HG03095 (cell line): ENCODE measurements at regions not wholly inside any gene's neighbourhood (a gene's known extent, or its start where the extent isn't known, plus 50 kb on each side); places are given as distances from the start of the nearest gene placed in this dataset.

Source experiments
- ATAC-seq: cut with Tn5 transposase; IDR thresholded peaks from one replicate; pipeline ENCODE4 v1.9.1; 2021; ENCODE audit warnings: moderate library complexity; ENCODE audit not compliant: unreplicated experiment

GRCh38 chr15:77798151-77798835 lies 165.6 kb upstream of the LINGO1 start:
- ATAC-seq = no peak

GRCh38 chr15:77797270-77797669 lies 164.6 kb upstream of the LINGO1 start:
- ATAC-seq = no peak

DNA sequence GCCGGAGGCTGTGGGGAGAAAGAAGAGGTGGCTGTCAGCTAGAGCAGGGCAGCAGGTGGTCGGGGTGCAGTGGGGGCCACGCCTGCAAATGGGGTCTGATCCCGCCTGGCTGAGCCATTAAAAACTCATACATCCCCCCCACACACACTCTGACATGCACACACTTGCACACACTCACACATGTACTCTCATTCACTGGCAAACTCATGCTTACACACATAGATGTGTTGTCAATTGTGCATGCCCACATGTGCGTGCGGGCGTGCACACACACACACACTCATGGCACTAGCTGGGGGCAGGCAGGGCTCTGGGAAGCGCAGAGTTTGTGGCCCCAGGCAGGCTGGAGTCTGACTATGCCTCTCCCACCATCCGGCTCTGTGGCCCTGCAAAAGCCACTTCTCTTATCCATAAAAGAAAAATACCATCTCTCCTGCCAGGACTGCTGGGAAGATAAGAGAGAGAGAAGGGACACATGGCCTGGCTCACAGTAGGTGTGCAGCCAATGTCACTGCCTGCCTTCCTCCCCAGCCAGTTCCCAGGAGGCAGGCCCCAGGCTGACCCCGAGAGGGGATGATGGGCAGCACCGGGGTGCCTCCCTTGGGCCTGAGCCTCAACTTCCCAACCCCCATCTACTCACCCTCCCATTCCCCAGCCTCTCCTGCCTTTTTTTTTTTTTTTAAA lies 163.5 kb upstream of the LINGO1 start:
- ATAC-seq = no peak

DNA sequence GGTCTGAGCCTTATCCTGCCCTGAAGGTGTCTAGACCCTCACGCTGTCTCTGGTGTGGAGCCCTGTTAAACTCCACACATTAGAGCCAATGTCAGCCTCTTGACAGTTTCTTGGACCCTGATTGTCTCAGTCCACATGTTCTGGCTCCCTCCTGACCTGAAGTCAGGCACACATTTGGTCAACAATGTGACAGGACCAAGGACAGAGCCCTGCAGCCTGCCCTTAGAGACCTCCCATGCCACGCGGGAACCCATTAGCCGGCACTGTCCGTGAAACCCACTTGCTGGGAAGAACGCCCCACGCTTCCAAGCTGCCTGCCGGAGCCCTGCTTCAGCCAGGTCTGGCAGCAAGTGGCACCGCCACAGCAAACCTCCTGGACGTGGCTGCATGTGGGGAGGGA lies 162.7 kb upstream of the LINGO1 start:
- ATAC-seq = no peak

- no peak for ATAC-seq
These were observed 159.2 kb upstream of the LINGO1 start for GRCh38 chr15:77791941-77792340.

DNA sequence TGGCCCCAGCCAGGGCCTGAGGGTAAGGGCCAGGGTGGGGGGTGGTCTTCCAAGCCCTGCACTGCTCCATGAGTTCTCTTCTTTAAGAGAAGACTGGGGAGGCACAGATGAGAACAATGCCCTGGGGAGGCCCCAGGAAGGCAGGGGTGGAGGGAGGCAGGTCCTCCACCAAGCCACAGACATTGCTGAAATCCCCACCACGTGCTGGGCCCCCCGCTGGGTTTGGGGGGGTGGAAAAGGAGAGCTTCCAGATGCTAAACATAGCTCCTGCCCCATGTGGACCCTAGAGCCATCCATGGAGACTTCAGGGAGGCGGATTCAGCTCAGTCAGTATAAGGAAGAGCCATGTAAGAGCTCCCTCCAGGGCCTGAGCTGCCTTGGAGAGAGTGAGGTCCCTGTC lies 157.8 kb upstream of the LINGO1 start:
- no peak for ATAC-seq

DNA sequence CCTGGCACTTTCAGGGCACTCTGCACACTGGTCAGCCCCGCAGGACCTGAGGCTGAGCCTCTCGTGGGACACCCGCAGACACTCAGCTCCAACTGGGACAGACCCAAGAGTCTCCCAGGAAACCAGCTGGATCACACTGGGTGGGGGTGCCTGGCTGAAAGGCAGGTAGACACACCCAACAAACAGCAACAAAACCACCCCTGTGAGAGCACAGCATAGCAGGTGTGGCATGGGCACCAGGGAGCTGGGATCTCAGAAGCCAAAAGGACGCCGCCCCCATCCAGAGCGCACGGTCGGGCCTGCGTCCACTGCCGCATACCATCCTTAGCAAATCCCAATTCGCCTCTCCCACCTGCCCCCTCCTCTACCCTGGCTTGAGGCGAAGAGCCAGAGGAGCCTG lies 154.2 kb upstream of the LINGO1 start:
- no peak for ATAC-seq

GRCh38 chr15:77786181-77786890 lies 153.6 kb upstream of the LINGO1 start:
- ATAC-seq = no peak

GRCh38 chr15:77784361-77785292 lies 151.9 kb upstream of the LINGO1 start:
- ATAC-seq = no peak

GRCh38 chr15:77783636-77784035 lies 150.9 kb upstream of the LINGO1 start:
- no peak for ATAC-seq

GRCh38 chr15:77782691-77783090 lies 150.0 kb upstream of the LINGO1 start:
- ATAC-seq = no peak

DNA sequence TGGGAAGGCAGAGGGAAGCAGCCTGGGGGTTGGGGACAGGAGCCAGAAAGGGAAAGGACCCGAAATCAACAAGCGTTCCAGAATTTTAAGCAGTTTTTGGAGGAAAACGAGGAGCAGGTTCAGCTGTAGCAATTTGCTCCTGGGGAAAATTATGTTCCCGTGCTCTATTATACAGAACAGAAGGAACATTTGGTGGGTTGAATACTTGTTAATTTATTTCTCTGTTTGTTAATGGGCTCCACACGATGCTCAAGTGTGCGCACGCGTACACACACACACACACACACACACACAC lies 149.2 kb upstream of the LINGO1 start:
- no peak for ATAC-seq

DNA sequence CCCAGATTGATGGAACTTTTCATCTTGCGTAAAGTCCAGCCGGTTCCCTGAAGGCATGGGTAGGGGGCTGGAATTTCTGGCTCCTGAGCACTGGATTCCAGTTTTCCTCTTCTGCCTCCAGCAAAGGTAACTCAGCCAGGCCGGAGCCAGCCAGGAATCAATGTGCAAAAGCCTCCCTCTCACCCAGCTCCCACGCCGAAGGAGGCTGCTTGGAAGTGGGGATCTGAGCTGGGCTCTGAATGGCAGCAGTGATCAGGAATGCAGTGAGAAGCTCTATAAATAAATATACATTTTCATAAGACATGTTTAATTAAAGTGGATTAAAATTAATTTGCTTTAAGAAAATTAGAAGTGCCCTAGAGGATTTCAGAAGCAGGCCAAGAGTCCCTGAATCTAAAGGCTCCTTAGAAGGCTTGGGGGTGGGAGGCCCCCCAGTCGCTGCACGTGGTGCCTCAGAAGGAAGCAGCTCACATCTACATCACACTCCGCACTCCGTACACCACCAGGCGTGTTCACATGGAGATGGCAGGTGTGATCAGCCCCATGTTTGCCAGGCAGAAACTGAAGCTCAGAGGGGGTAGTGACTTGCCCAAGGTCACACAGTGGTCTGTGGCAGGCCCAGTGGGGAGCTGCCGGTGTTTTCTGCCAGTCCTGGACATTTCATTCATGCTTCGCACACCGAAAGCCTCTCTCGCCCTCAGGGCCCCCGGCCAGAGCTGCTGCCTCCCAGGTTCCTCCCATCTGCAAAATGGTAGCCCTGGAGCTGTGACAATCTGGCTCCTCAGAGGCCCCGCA lies 148.6 kb upstream of the LINGO1 start:
- no peak for ATAC-seq

DNA sequence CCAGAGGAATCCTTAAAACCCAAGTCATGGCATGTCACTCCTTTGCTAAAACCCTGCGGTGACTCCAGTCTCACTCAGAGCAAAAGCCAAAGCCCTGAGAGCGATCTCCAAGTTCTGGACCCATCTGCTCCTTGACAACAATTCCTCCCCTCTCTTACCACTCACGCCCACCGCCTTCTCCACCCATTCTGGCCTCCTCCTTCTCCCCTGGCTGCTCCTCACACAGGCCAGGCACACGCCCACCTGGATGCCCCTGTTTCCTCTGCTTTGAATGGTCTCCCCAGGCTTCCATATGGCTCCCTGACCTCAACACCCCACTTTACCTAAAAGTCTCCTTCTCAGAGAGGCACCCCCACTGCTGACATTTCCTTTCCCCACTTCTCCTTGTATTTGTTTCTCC lies 146.1 kb upstream of the LINGO1 start:
- no peak for ATAC-seq

GRCh38 chr15:77775837-77776236 lies 143.1 kb upstream of the LINGO1 start:
- ATAC-seq = no peak

GRCh38 chr15:77775373-77775772 lies 142.7 kb upstream of the LINGO1 start:
- ATAC-seq = no peak

DNA sequence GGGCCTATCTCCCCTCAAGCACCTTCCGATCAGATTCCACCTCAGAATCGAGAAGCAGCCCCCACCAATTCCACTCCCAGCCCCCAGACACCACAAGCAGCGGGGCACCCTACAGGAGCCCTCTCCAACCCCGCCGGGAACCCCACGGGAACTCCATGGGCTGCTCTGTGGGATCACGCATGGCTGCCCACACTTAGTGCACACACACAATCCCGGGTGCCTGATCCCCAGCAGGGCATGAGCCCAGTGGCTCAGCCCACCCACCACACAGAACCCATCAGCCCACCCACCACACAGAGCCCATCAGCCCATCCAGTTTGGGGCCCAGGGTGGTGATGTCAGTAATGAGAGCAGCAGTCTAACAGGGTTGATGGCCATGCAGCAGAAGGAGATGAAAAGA lies 141.6 kb upstream of the LINGO1 start:
- no peak for ATAC-seq

- no peak for ATAC-seq
These were observed 141.2 kb upstream of the LINGO1 start for GRCh38 chr15:77773903-77774302.

GRCh38 chr15:77772641-77773402 lies 140.1 kb upstream of the LINGO1 start:
- ATAC-seq = no peak

- no peak for ATAC-seq
These were observed 138.9 kb upstream of the LINGO1 start for GRCh38 chr15:77771616-77772015.
